GM12891 (cell line): ENCODE measurements at regions not wholly inside any gene's neighbourhood (a gene's known extent, or its start where the extent isn't known, plus 50 kb on each side); places are given as distances from the start of the nearest gene placed in this dataset.

Experiments
- PAX5 ChIP-seq: IDR thresholded peaks from 2 replicates; pipeline ENCODE4 v1.6.1; 2011; ENCODE audit warnings: low read length, moderate library complexity, mild to moderate bottlenecking; ENCODE audit not compliant: insufficient read depth, severe bottlenecking
- POLR2A ChIP-seq: IDR thresholded peaks from 2 replicates; pipeline ENCODE4 v1.6.1; 2011; ENCODE audit warnings: low read depth, low read length, control low read depth
- POLR2AphosphoS5 ChIP-seq: IDR thresholded peaks from 2 replicates; pipeline ENCODE4 v1.6.1; 2011; ENCODE audit warnings: low read depth, low read length, control low read depth
- POU2F2 ChIP-seq: IDR thresholded peaks from 2 replicates; pipeline ENCODE4 v1.6.1; 2011; ENCODE audit warnings: low read depth, mild to moderate bottlenecking, control low read depth, low read length, moderate library complexity
- TAF1 ChIP-seq: IDR thresholded peaks from 2 replicates; pipeline ENCODE4 v1.6.1; 2011; ENCODE audit warnings: low read depth, low read length, control low read depth

- TF ChIP-seq PAX5 (no peak), TAF1 (no peak), POLR2A (no peak), POLR2AphosphoS5 (no peak), POU2F2 (no peak)
These were observed 281.0 kb downstream of the KLF13 start for GRCh38 chr15:31607656-31608055.
